MG63 (cell line): ENCODE measurements at regions not wholly inside any gene's neighbourhood (a gene's known extent, or its start where the extent isn't known, plus 50 kb on each side); places are given as distances from the start of the nearest gene placed in this dataset.
A peak's percentile ranks its signal among the peaks of the same experiment; 100 is the strongest.

Experiments used
- DNase-seq: peaks from one replicate; pipeline ENCODE4 v3.0.0-alpha.2; 2020
- H3K27me3 ChIP-seq: fragments of 250-450 bp; sonication (Bioruptor Pico); 2 replicates; pipeline ENCODE4 v1.5.1; 2020; ENCODE audit warnings: mild to moderate bottlenecking, moderate library complexity
- H3K36me3 ChIP-seq: fragments of 250-450 bp; sonication (Bioruptor Pico); 2 replicates; pipeline ENCODE4 v1.5.1; 2020; ENCODE audit warnings: mild to moderate bottlenecking, moderate library complexity
- H3K4me3 ChIP-seq: fragments of 250-450 bp; sonication (Bioruptor Pico); 2 replicates; pipeline ENCODE4 v1.5.1; 2020; ENCODE audit warnings: mild to moderate bottlenecking, moderate library complexity
- H3K9me3 ChIP-seq: fragments of 250-450 bp; sonication (Bioruptor Pico); 2 replicates; pipeline ENCODE4 v1.5.1; 2020; ENCODE audit warnings: mild to moderate bottlenecking, moderate library complexity

DNA sequence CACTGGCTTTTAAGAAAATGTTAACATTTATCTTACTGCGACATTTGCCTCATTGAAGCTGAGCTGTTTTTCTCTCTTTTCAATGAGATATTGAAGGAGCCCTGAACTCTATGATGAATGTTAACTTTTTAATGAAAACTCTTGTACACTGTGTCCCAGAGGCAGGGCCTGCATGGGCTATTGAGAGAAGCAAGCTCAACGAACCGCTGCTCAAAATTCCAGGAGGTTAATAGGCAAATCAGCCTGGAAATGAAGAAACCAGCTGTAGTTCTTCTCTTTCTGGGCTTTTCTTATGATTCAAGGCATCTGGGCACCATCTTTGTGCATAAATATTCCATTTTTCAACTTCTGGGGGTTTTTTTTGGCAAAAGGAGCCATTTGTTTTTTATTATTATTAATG lies 168.4 kb upstream of the NPVF start:
- Histone ChIP-seq H3K36me3 (no peaks in the 10 kb centered on the region), H3K4me3 (no peak overlapping the region), H3K27me3 (peaks cover 11% of the 10 kb centered on the region; the same call in 1 of the 2 replicates), H3K9me3 (no peaks in the 10 kb centered on the region)
- no peak for DNase-seq

GRCh38 chr7:25398418-25398817 lies 170.1 kb upstream of the NPVF start:
- H3K36me3 ChIP-seq, result no peaks in the 10 kb centered on the region
- DNase-seq, result no peak
- H3K27me3 ChIP-seq, result peaks cover 11% of the 10 kb centered on the region; the same call in 1 of the 2 replicates
- no peak overlapping the region for H3K4me3 ChIP-seq
- H3K9me3 ChIP-seq, result no peaks in the 10 kb centered on the region

- no peaks in the 10 kb centered on the region for H3K36me3 ChIP-seq
- no peak for DNase-seq
- H3K4me3 ChIP-seq, result no peak overlapping the region
- no peaks in the 10 kb centered on the region for H3K9me3 ChIP-seq
- peaks cover 11% of the 10 kb centered on the region; the same call in 1 of the 2 replicates for H3K27me3 ChIP-seq
Observed at GRCh38 chr7:25399000-25399750, 170.9 kb upstream of the NPVF start.

- Histone ChIP-seq H3K36me3 (no peaks in the 10 kb centered on the region), H3K9me3 (no peaks in the 10 kb centered on the region), H3K27me3 (peaks cover 3% of the 10 kb centered on the region; the same call in 1 of the 2 replicates), H3K4me3 (no peak overlapping the region)
- no peak for DNase-seq
Observed at GRCh38 chr7:25402532-25402931, 174.2 kb upstream of the NPVF start.

DNA sequence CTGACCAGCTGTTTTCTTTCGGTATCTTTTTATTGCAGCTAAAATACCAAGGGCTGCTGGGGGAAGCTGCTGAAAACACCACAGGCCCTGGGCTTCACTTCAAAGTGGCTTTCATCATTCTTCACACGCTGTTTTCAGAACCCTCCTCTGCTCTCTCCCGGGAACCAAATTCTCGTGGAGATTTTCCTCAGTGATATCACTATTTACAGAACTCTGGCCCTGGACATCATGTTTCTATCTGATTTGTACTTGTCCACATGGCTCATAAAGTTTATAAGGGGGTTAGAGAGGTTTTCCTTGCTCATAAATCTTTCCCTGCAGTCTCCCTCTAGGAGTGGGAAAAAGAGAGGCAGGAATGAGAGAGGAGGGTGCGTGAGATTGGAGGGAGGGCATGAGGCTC lies 177.4 kb upstream of the NPVF start:
- H3K4me3 ChIP-seq, result no peak overlapping the region
- peaks cover 2% of the 10 kb centered on the region; the same call in 1 of the 2 replicates for H3K27me3 ChIP-seq
- no peak for DNase-seq
- no peaks in the 10 kb centered on the region for H3K9me3 ChIP-seq
- no peaks in the 10 kb centered on the region for H3K36me3 ChIP-seq

DNA sequence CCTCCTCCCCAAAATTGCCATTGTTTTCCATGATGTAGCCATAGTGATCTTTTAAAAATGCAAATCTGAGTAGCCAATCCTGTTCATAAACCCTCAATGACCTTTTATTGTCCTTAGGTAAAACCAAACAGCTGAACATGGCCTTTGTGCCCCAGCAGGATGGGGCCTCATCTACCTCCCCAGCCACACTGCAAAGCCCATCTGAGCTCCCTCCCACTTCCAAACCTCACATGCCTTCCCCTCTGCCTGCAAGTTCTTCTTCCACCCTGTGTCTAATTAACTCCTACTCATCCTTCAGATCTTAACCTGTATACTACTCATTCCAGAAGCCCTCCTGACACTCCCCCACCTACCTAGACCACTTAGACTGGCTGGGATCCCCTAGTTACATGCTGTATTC lies 178.8 kb upstream of the NPVF start:
- Histone ChIP-seq H3K27me3 (peaks cover 2% of the 10 kb centered on the region; the same call in 1 of the 2 replicates), H3K36me3 (no peaks in the 10 kb centered on the region), H3K4me3 (no peak overlapping the region), H3K9me3 (no peaks in the 10 kb centered on the region)
- DNase-seq, result no peak

DNA sequence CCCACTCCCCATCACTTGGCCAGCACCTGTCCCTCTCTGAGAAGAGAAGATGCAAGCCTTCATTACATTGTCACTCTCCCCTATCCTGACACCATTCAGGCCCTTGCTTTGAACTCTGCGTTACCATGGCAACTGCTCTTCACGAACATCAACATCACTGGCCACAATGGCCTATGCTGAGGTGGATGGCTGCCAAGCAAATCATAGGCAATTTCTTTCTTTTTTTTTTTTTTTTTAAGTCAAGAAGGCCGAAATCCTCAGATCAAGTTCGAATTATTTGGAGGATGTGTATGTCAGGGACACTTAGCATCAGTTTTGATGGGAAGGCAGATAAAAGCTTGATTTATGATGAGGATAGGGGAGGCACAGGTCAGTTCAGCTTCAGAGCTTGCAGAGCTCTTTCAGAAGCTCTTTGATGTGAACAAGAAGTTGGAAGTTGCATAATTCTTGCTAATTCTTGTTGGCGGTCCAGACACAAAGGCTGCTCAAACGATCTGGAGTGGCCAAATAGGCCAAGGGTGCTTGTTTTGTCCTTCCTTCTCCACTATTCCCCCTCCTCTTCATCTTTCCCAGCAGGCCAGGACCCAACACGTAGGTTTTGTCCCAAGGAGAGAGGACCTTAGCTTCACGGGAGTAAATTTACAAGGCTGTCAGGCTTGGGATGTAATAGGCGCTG lies 179.9 kb upstream of the NPVF start:
- H3K36me3 ChIP-seq, result no peaks in the 10 kb centered on the region
- DNase-seq, result no peak
- no peaks in the 10 kb centered on the region for H3K9me3 ChIP-seq
- no peak overlapping the region for H3K4me3 ChIP-seq
- H3K27me3 ChIP-seq, result peaks cover 2% of the 10 kb centered on the region; the same call in 1 of the 2 replicates

DNA sequence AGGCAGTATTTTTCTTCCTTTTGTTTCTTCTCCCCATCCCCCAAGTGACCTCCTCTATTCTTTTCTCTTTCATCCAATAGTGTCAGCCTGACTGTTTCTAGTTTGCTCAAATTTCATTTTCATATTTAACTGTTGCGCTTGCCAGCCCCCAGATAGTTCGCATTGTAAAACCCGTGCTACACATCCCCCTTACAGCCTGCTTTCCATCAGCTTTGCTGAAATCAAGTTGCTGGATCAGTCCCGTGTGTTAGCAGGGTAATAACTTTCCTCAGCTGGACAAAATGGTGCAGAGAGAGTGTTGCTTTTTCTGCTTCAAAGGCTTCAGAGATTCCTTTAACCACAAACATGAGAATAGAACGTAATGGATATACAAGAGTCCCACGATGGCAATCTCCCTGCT lies 180.6 kb upstream of the NPVF start:
- no peaks in the 10 kb centered on the region for H3K36me3 ChIP-seq
- H3K4me3 ChIP-seq, result no peak overlapping the region
- DNase-seq, result no peak
- no peaks in the 10 kb centered on the region for H3K9me3 ChIP-seq
- peaks cover 2% of the 10 kb centered on the region; the same call in 1 of the 2 replicates for H3K27me3 ChIP-seq

DNA sequence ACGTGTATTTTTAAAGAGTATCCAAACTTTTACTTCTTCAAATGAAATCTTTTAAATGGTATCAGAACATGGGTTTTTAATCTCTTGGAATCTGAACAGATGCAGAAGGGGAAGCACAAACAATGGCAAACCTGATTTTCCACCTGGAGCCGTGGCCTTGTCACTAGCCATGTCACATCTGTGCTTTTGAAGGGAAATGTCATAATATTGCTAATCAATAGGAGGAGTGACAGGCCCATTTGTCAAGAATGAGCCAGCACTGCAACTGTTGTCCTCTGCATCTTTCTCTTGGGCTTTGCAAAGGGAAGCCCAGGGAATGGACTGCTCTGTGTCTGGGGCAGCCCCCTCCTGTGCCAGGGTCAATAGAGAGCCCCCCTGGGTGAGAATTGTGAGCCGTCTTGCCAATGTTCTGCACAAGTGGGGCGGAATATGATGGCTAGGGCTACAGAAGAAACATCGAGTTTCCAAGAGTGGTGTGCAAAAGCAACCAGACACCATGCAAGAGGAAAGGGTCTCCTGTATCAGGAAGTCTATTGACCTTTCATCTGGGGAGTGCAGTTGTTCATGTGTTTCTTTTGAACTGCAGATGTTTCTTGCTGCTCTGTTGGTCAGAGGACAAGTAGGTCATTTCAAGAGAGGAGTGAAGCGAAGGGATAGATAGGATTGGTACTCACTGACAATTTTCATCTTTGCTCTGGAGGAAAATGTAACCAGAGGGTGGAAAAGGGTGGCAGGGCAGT lies 181.8 kb upstream of the NPVF start:
- Histone ChIP-seq H3K27me3 (peaks cover 2% of the 10 kb centered on the region; the same call in 1 of the 2 replicates), H3K36me3 (no peaks in the 10 kb centered on the region), H3K9me3 (no peaks in the 10 kb centered on the region), H3K4me3 (no peak overlapping the region)
- no peak for DNase-seq

GRCh38 chr7:25420771-25421170 lies 192.5 kb upstream of the NPVF start:
- Histone ChIP-seq H3K9me3 (no peaks in the 10 kb centered on the region), H3K4me3 (no peak overlapping the region)
- DNase-seq, result no peak

DNA sequence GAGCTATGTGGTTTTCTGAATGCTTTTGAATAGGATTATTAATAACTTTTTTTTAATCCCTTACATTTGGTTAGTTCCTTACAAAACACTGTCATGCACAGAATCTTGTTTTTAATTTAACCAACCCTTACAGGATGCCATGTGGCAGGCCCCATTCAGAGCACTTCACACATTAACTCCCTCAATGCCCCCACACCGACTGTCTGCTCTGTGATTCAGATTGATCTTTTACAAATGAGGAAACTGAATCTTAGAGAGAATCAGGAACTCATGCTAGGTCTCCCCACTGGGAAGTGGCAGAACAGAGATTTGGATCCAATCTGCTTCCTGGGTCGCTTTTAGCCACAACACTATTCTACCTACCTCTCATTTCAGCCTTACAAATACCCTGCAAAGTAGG lies 195.8 kb upstream of the NPVF start:
- 0 out of 2 replicates have a peak, but pooled peaks cover 2% of the 10 kb centered on the region for H3K27me3 ChIP-seq
- no peak overlapping the region for H3K4me3 ChIP-seq
- no peaks in the 10 kb centered on the region for H3K9me3 ChIP-seq
- no peak for DNase-seq
- H3K36me3 ChIP-seq, result no peaks in the 10 kb centered on the region

More at GRCh38 chr7:25420771-25421170, 192.5 kb upstream of the NPVF start:
- 0 out of 2 replicates have a peak, but pooled peaks cover 2% of the 10 kb centered on the region for H3K27me3 ChIP-seq
- no peaks in the 10 kb centered on the region for H3K36me3 ChIP-seq

DNA sequence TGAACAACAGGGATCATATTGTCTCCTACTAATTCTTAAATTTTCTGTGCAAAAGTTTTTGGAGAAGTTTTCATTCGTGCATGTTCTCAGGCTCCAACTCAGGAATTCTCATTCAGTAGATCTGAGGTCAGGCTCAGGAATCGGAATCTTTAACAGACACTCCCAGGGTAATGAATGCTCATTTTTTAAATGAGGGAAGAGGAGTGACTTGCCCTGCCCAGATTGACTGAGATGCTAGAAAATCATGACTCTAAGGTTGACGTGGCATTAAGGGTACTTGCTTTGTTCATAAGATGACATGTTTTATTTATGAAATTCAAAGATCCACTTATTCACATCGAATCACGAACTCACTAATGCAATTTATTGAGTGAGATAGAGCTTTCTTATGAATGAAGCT lies 196.6 kb upstream of the NPVF start:
- no peak overlapping the region for H3K4me3 ChIP-seq
- DNase-seq, result no peak
- H3K36me3 ChIP-seq, result no peaks in the 10 kb centered on the region
- no peaks in the 10 kb centered on the region for H3K9me3 ChIP-seq
- H3K27me3 ChIP-seq, result 0 out of 2 replicates have a peak, but pooled peaks cover 2% of the 10 kb centered on the region

- no peak for DNase-seq
- no peaks in the 10 kb centered on the region for H3K36me3 ChIP-seq
- no peaks in the 10 kb centered on the region for H3K27me3 ChIP-seq
- H3K9me3 ChIP-seq, result no peaks in the 10 kb centered on the region
- no peak overlapping the region for H3K4me3 ChIP-seq
Observed at GRCh38 chr7:25427721-25428120, 199.4 kb upstream of the NPVF start.

DNA sequence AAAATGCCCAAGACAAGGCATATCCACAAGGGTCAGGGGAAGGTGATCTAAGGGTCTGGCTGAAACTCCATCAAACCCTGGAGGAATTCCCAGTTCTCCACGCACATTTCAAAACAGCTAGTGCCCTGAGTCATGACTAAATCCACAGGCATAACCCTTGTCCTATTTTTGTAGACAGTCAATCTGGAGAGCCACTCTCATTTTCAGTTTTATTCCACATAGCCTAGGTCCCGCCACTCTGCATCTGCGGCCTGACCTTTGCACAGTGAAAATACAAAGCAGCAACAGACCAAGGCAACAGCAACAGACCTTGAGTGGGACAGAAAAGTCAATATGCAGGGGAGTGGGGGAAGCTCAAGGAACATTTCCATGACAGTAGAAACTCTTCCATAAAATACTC lies 201.4 kb upstream of the NPVF start:
- Histone ChIP-seq H3K27me3 (no peaks in the 10 kb centered on the region), H3K9me3 (no peaks in the 10 kb centered on the region), H3K4me3 (no peak overlapping the region), H3K36me3 (no peaks in the 10 kb centered on the region)
- peak; percentile 62 for DNase-seq

- H3K27me3 ChIP-seq, result no peaks in the 10 kb centered on the region
- peak; percentile 81 for DNase-seq
- no peaks in the 10 kb centered on the region for H3K9me3 ChIP-seq
- no peak overlapping the region for H3K4me3 ChIP-seq
- H3K36me3 ChIP-seq, result no peaks in the 10 kb centered on the region
Observed at GRCh38 chr7:25430200-25430931, 202.1 kb upstream of the NPVF start.

- Histone ChIP-seq H3K27me3 (no peaks in the 10 kb centered on the region), H3K9me3 (no peaks in the 10 kb centered on the region), H3K36me3 (no peaks in the 10 kb centered on the region), H3K4me3 (no peak overlapping the region)
- DNase-seq, result no peak
Observed at GRCh38 chr7:25431956-25432450, 203.7 kb upstream of the NPVF start.
